ACC112 (cell line): ENCODE measurements at regions not wholly inside any gene's neighbourhood (a gene's known extent, or its start where the extent isn't known, plus 50 kb on each side); places are given as distances from the start of the nearest gene placed in this dataset.

Experiments
- H2AFZ ChIP-seq: fragments of 200-600 bp; sonication (generic); one replicate; pipeline ENCODE4 v1.6.0; 2017; ENCODE audit warnings: antibody characterized with exemption, low read length; ENCODE audit not compliant: unreplicated experiment
- H3K27ac ChIP-seq: fragments of 200-600 bp; sonication (generic); 2 replicates; pipeline ENCODE4 v1.5.1; 2014; ENCODE audit warnings: low read depth, mild to moderate bottlenecking, antibody characterized with exemption, low read length, moderate library complexity
- H3K27me3 ChIP-seq: fragments of 200-600 bp; sonication (generic); 2 replicates; pipeline ENCODE4 v1.6.1; 2014; ENCODE audit warnings: mild to moderate bottlenecking, antibody characterized with exemption, low read length, moderate library complexity, mixed read lengths; ENCODE audit not compliant: insufficient read depth
- H3K36me3 ChIP-seq: fragments of 200-600 bp; sonication (generic); 2 replicates; pipeline ENCODE4 v1.6.1; 2016; ENCODE audit warnings: mild to moderate bottlenecking, antibody characterized with exemption, low read length, moderate library complexity, mixed read lengths; ENCODE audit not compliant: insufficient read depth
- H3K4me1 ChIP-seq: fragments of 200-600 bp; sonication (generic); one replicate; pipeline ENCODE4 v1.6.1; 2016; ENCODE audit warnings: low read length, mixed read lengths; ENCODE audit not compliant: insufficient read depth, unreplicated experiment, control insufficient read depth
- H3K4me3 ChIP-seq: fragments of 200-600 bp; sonication (generic); 2 replicates; pipeline ENCODE4 v1.5.1; 2014; ENCODE audit warnings: mild to moderate bottlenecking, low read depth, low read length
- H3K79me2 ChIP-seq: fragments of 200-600 bp; sonication (generic); one replicate; pipeline ENCODE4 v1.6.0; 2016; ENCODE audit warnings: low read length; ENCODE audit not compliant: control insufficient read depth, unreplicated experiment, insufficient read depth

GRCh38 chr17:79255046-79255445, 180.4 kb downstream of the ENGASE start:
- Histone ChIP-seq H2AFZ (no peak overlapping the region), H3K27me3 (peaks cover 83% of the 10 kb centered on the region), H3K36me3 (no peaks in the 10 kb centered on the region), H3K79me2 (no peaks in the 10 kb centered on the region), H3K4me3 (no peak overlapping the region), H3K27ac (no peak overlapping the region), H3K4me1 (no peaks in the 10 kb centered on the region)

DNA sequence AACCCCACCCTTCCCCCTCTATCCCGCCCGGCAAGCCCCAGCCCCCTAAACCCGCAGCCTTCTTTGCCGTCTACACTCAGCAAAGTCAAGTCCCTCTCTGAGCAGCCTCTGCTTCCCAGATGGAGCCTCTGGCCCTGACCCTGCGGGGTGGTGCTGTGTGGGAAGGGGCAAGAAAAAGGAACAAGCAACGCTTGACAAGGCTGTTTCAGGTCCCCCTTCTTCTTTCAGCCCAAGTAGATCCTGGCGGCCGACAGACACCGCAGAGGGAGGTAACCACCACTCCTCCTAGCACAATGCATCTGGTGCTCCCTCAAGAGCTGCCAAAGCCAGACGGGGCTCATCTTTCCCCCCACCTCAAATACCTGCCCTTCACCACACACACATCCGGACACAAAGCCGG, 178.3 kb downstream of the ENGASE start:
- Histone ChIP-seq H3K4me1 (no peaks in the 10 kb centered on the region), H3K79me2 (no peaks in the 10 kb centered on the region), H3K27ac (no peak overlapping the region), H3K27me3 (peaks cover 79% of the 10 kb centered on the region), H3K36me3 (no peaks in the 10 kb centered on the region), H2AFZ (no peak overlapping the region), H3K4me3 (no peak overlapping the region)

DNA sequence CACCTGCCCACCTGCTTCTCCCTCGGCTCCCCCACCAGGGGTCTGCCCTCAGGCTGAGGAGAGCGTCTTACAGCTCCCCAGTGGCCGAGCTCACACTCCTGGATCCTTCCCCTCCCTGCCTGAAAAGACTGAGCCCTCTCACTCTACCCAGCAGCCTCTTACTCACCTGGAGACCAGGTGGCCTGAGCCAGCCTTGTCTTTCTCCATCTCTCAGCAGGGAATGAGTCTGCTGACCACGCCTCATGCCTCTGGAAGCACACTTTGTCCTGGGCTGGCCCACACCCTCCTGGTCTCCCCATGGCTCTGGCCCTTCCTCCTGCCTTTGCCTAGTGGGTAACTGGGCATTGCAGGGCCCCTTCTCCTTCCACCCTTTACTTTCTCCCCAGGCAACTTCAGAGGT, 177.2 kb downstream of the ENGASE start:
- Histone ChIP-seq H3K79me2 (no peaks in the 10 kb centered on the region), H2AFZ (no peak overlapping the region), H3K4me3 (no peak overlapping the region), H3K27ac (no peak overlapping the region), H3K36me3 (no peaks in the 10 kb centered on the region), H3K27me3 (peaks cover 72% of the 10 kb centered on the region), H3K4me1 (no peaks in the 10 kb centered on the region)

DNA sequence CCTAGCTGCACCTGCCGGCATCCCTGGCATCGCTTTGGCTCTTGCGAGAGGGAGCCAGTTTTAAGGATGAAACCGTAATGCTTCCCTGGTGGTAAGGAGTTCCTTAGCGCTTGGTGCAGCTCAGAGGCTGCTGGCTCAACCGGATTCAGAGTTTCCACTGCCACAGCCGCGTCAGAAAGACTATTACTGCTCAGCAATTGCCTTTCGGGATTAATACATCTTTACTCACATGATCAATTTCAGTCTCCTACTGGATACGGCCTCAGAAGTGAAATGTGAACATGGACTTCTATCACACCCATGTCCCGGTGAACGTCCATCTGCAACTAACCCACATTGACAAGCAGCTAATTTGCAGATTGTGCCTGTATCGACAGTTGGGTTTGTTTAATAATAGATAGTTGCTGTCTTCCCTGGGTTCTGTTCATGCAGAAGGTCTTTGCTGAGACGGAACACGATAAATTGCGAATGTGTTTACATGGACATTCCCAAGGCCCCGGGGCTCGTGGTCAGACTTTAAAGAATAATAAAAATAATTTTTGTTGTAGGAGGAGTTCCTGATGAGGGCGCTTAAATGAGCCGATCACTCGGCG, 175.4 kb downstream of the ENGASE start:
- H2AFZ ChIP-seq, result no peak overlapping the region
- H3K27me3 ChIP-seq, result peaks cover 81% of the 10 kb centered on the region
- no peaks in the 10 kb centered on the region for H3K79me2 ChIP-seq
- no peaks in the 10 kb centered on the region for H3K36me3 ChIP-seq
- no peak overlapping the region for H3K27ac ChIP-seq
- H3K4me3 ChIP-seq, result no peak overlapping the region
- H3K4me1 ChIP-seq, result no peaks in the 10 kb centered on the region

DNA sequence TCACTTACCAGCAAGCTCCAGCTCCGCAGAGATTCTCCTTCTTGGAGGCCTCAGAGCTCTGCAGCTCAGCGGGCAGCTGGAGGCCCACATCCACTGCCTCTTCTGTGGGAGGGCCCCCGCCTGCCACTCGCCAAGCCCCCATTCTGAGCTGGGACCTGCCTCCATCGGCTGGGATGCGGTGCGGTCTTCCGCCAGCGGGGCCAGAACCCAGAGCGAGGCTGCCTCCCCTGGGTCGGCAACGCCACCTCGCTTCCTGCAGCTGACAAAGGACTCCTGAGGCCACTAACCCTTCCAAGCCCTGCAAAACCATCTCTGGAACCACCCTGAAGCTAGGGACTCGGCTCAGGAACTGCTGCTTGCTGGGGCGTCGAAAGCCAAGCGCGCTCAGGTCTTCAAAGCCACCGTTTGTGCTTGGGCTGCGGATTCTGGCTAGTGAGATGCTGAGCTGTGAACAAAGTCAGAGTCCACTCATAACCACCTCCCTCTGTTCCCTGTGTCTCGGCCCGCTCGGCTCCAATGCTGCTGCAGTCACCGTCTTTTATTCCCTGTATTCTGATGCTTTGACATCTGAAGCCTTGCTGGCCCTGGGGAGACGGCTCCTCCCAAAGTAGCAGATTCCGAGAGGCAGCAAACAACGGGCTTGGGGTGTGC, 174.3 kb downstream of the ENGASE start:
- H3K4me1 ChIP-seq, result no peaks in the 10 kb centered on the region
- no peak overlapping the region for H2AFZ ChIP-seq
- H3K79me2 ChIP-seq, result no peaks in the 10 kb centered on the region
- H3K36me3 ChIP-seq, result no peaks in the 10 kb centered on the region
- H3K4me3 ChIP-seq, result no peak overlapping the region
- H3K27me3 ChIP-seq, result peaks cover 73% of the 10 kb centered on the region
- no peak overlapping the region for H3K27ac ChIP-seq

DNA sequence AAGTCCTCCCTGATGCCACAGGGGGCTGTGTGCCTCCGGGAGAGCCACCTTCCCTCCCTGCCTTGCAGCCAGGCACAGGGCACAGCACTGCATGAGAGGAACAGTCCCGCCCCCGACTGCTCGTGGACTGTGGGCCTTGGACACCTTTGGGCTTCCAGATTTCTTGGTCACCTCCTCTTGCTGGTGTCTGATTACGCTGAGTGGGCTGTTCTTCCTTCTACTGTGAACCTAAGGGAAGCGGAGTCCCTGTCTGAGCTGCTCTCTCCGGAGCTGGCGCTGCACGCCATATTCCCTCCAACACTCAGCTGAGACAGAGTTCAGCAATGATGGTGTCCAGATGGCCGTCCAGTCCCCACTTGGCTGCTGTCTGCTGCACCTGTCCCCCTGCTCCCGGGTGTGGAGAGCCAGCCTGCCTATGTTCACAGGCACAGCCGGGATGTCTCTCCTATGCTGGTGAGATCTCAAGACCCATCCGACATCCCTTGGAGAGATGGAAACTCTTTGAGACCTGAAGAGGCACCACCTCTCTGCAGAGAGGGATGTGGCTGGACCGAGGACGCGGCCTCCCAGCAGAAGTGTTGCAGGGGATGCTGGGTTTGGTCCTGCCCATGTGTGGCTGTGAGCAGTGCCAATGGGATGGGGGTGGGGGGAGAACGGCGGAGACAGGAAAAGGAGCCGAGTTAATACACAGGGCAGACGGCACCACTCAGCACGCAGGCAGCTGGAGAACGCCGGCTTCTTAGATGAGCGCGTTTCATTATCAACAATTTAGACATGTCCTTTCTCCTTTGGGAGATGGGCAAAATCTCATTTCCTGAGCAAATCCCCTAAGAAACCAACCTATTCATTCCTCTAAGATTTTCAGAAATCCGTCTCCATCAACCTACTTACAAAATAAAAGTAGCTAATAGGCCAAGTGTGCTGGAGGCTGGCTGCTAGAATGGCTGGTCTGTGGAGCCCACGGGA, 171.9 kb downstream of the ENGASE start:
- Histone ChIP-seq H2AFZ (no peak overlapping the region), H3K79me2 (no peaks in the 10 kb centered on the region), H3K27ac (no peak overlapping the region), H3K36me3 (no peaks in the 10 kb centered on the region), H3K4me3 (no peak overlapping the region), H3K4me1 (no peaks in the 10 kb centered on the region), H3K27me3 (peaks cover 68% of the 10 kb centered on the region)

GRCh38 chr17:79244665-79245064, 170.0 kb downstream of the ENGASE start:
- H3K4me3 ChIP-seq, result no peak overlapping the region
- no peaks in the 10 kb centered on the region for H3K36me3 ChIP-seq
- H2AFZ ChIP-seq, result no peak overlapping the region
- H3K27ac ChIP-seq, result no peak overlapping the region
- peaks cover 66% of the 10 kb centered on the region for H3K27me3 ChIP-seq
- no peaks in the 10 kb centered on the region for H3K4me1 ChIP-seq
- H3K79me2 ChIP-seq, result no peaks in the 10 kb centered on the region

DNA sequence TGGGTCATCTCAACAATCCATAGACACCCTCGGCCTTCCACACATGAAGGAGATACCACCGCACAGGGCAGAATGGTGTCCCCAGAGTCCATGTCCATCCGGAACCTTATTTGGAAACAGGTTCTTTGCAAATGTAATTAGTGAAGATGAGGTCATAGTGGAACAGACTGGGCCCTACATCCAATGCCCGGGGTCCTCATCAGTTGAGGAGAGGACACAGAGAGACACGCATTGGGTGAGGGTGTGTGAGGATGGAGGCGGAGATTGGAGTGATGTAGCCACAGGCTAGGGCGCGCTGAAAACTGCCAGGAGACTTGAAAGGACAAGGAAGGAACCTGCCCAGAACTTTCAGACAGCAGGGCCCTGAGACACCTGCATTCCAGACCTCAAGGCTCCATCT, 169.4 kb downstream of the ENGASE start:
- Histone ChIP-seq H3K27ac (no peak overlapping the region), H3K36me3 (no peaks in the 10 kb centered on the region), H3K79me2 (no peaks in the 10 kb centered on the region), H3K4me1 (no peaks in the 10 kb centered on the region), H2AFZ (no peak overlapping the region), H3K27me3 (peaks cover 66% of the 10 kb centered on the region), H3K4me3 (no peak overlapping the region)

GRCh38 chr17:79243603-79243990, 169.0 kb downstream of the ENGASE start:
- peaks cover 66% of the 10 kb centered on the region for H3K27me3 ChIP-seq
- no peak overlapping the region for H3K4me3 ChIP-seq
- no peaks in the 10 kb centered on the region for H3K79me2 ChIP-seq
- no peak overlapping the region for H2AFZ ChIP-seq
- no peaks in the 10 kb centered on the region for H3K36me3 ChIP-seq
- no peak overlapping the region for H3K27ac ChIP-seq
- H3K4me1 ChIP-seq, result no peaks in the 10 kb centered on the region

GRCh38 chr17:79242873-79243602, 168.4 kb downstream of the ENGASE start:
- Histone ChIP-seq H2AFZ (no peak overlapping the region), H3K4me3 (no peak overlapping the region), H3K79me2 (no peaks in the 10 kb centered on the region), H3K36me3 (no peaks in the 10 kb centered on the region), H3K27ac (no peak overlapping the region), H3K27me3 (peaks cover 69% of the 10 kb centered on the region), H3K4me1 (no peaks in the 10 kb centered on the region)
